ENCODE measurements at regions not wholly inside any gene's neighbourhood (a gene's known extent, or its start where the extent isn't known, plus 50 kb on each side); places are given as distances from the start of the nearest gene placed in this dataset.
"Not testable (repeated sequence)": the region's sequence is repeated elsewhere in the genome, so short reads cannot be mapped to it uniquely, and the experiment has no call there.

DNA sequence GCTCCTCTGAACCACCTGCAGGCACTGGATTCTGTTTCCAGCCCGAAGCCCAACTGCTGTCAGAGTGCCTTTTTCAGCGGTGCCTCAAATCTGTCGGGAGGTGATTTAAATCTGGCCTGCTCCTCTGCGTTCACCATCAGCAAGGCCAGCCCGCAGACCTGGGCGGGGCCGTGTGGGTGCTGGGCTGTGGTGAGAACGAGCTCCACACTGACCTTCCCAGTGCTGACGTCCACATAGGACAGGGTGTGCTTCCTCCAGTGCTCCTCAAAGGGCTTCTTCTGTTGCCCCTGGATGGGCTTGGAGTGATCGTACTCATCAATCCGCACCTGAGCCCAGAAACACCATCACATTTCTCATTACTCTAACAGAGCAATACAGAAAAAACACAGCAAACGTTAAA is 56.9 kb upstream of the TNK2 start:
- TF ChIP-seq, protein P1, sequence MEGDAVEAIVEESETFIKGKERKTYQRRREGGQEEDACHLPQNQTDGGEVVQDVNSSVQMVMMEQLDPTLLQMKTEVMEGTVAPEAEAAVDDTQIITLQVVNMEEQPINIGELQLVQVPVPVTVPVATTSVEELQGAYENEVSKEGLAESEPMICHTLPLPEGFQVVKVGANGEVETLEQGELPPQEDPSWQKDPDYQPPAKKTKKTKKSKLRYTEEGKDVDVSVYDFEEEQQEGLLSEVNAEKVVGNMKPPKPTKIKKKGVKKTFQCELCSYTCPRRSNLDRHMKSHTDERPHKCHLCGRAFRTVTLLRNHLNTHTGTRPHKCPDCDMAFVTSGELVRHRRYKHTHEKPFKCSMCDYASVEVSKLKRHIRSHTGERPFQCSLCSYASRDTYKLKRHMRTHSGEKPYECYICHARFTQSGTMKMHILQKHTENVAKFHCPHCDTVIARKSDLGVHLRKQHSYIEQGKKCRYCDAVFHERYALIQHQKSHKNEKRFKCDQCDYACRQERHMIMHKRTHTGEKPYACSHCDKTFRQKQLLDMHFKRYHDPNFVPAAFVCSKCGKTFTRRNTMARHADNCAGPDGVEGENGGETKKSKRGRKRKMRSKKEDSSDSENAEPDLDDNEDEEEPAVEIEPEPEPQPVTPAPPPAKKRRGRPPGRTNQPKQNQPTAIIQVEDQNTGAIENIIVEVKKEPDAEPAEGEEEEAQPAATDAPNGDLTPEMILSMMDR (IDR thresholded peaks at IDR 0.05), result not testable (repeated sequence)
- not testable (repeated sequence) for TF ChIP-seq POLR2A (IDR thresholded peaks at IDR 0.05)

Data from stomach (tissue), 4 donors.